Activated CD8-positive, alpha-beta memory T cell treated with anti-CD3 and anti-CD28 coated beads for 36 hours (primary cell): ENCODE measurements at regions not wholly inside any gene's neighbourhood (a gene's known extent, or its start where the extent isn't known, plus 50 kb on each side); places are given as distances from the start of the nearest gene placed in this dataset.

Experiments
- CTCF ChIA-PET: fragments of 350-600 bp; sonication (Branson Sonifier 250); formaldehyde crosslinking; loops from one replicate; lab custom pipeline; 2021; ENCODE audit warnings: antibody characterized with exemption; lab: Charles Lee
- POLR2A ChIA-PET: fragments of 350-600 bp; sonication (Branson Sonifier 250); formaldehyde crosslinking; loops from one replicate; lab custom pipeline; 2021; ENCODE audit warnings: antibody characterized with exemption; lab: Charles Lee

- CTCF ChIA-PET, result no interaction called here
- POLR2A ChIA-PET, result no interaction called here
These were observed 372.0 kb downstream of the RFC3 start for GRCh38 chr13:34189946-34190345.

- POLR2A ChIA-PET, result no interaction called here
These were observed 383.3 kb downstream of the RFC3 start for GRCh38 chr13:34201050-34201913.

GRCh38 chr13:34207334-34207733 lies 389.4 kb downstream of the RFC3 start:
- CTCF ChIA-PET, result no interaction called here
- POLR2A ChIA-PET, result no interaction called here

More at GRCh38 chr13:34201050-34201913, 383.3 kb downstream of the RFC3 start:
- CTCF ChIA-PET, result no interaction called here

- ChIA-PET POLR2A (no interaction called here), CTCF (no interaction called here)
These were observed 389.9 kb downstream of the RFC3 start for GRCh38 chr13:34207872-34208271.

GRCh38 chr13:34208336-34208735 lies 390.4 kb downstream of the RFC3 start:
- POLR2A ChIA-PET, result no interaction called here

GRCh38 chr13:34210341-34210740 lies 392.4 kb downstream of the RFC3 start:
- CTCF ChIA-PET, result no interaction called here
- POLR2A ChIA-PET, result no interaction called here

More at GRCh38 chr13:34208336-34208735, 390.4 kb downstream of the RFC3 start:
- CTCF ChIA-PET, result no interaction called here

- ChIA-PET CTCF (no interaction called here), POLR2A (no interaction called here)
These were observed 396.7 kb downstream of the RFC3 start for GRCh38 chr13:34214686-34215085.

- POLR2A ChIA-PET, result interaction anchor here (0.7 kb wide), 1 partner anchor 1315 kb away, joined by 8 read pairs; no protein-coding TSS in a partner anchor
- CTCF ChIA-PET, result no interaction called here
These were observed 398.3 kb downstream of the RFC3 start for GRCh38 chr13:34216256-34216655.

- CTCF ChIA-PET, result no interaction called here
- POLR2A ChIA-PET, result no interaction called here
These were observed 399.5 kb downstream of the RFC3 start for GRCh38 chr13:34217343-34218025.

- ChIA-PET POLR2A (no interaction called here), CTCF (no interaction called here)
These were observed 406.0 kb downstream of the RFC3 start for GRCh38 chr13:34223984-34224383.

GRCh38 chr13:34224877-34225276 lies 406.9 kb downstream of the RFC3 start:
- POLR2A ChIA-PET, result no interaction called here
- CTCF ChIA-PET, result no interaction called here

- ChIA-PET CTCF (no interaction called here), POLR2A (no interaction called here)
These were observed 412.3 kb downstream of the RFC3 start for GRCh38 chr13:34230271-34230670.

- POLR2A ChIA-PET, result no interaction called here
These were observed 423.4 kb downstream of the RFC3 start for GRCh38 chr13:34241332-34241731.

GRCh38 chr13:34243403-34243802 lies 425.5 kb downstream of the RFC3 start:
- ChIA-PET POLR2A (no interaction called here), CTCF (no interaction called here)

More at GRCh38 chr13:34241332-34241731, 423.4 kb downstream of the RFC3 start:
- CTCF ChIA-PET, result no interaction called here

GRCh38 chr13:34246511-34246910 lies 428.6 kb downstream of the RFC3 start:
- POLR2A ChIA-PET, result no interaction called here
- CTCF ChIA-PET, result no interaction called here

- ChIA-PET CTCF (no interaction called here), POLR2A (no interaction called here)
These were observed 429.6 kb downstream of the RFC3 start for GRCh38 chr13:34247596-34247995.

- ChIA-PET POLR2A (no interaction called here), CTCF (no interaction called here)
These were observed 431.6 kb downstream of the RFC3 start for GRCh38 chr13:34249546-34250039.

- POLR2A ChIA-PET, result no interaction called here
- CTCF ChIA-PET, result no interaction called here
These were observed 432.3 kb downstream of the RFC3 start for GRCh38 chr13:34250151-34250670.

- CTCF ChIA-PET, result no interaction called here
- POLR2A ChIA-PET, result interaction anchor here (0.7 kb wide), 1 partner anchor 26 kb away, joined by 3 read pairs; no protein-coding TSS in a partner anchor
These were observed 436.4 kb downstream of the RFC3 start for GRCh38 chr13:34254366-34254765.

- POLR2A ChIA-PET, result no interaction called here
- CTCF ChIA-PET, result no interaction called here
These were observed 437.8 kb downstream of the RFC3 start for GRCh38 chr13:34255711-34256110.
